BLaER1 (cell line): ENCODE measurements at regions not wholly inside any gene's neighbourhood (a gene's known extent, or its start where the extent isn't known, plus 50 kb on each side); places are given as distances from the start of the nearest gene placed in this dataset.

Source experiments
- H3K27ac ChIP-seq: shearing (Covaris generic); formaldehyde crosslinking; 2 replicates; pipeline ENCODE4 v1.8.1; 2022
- H3K27me3 ChIP-seq: shearing (Covaris generic); formaldehyde crosslinking; 2 replicates; pipeline ENCODE4 v1.8.1; 2022
- H3K36me3 ChIP-seq: shearing (Covaris generic); formaldehyde crosslinking; 2 replicates; pipeline ENCODE4 v1.8.1; 2022
- H3K4me1 ChIP-seq: shearing (Covaris generic); formaldehyde crosslinking; 2 replicates; pipeline ENCODE4 v1.8.1; 2022
- H3K4me2 ChIP-seq: shearing (Covaris generic); formaldehyde crosslinking; 2 replicates; pipeline ENCODE4 v1.8.1; 2022
- H3K4me3 ChIP-seq: shearing (Covaris generic); formaldehyde crosslinking; 2 replicates; pipeline ENCODE4 v1.8.1; 2022
- H3K9ac ChIP-seq: shearing (Covaris generic); formaldehyde crosslinking; 2 replicates; pipeline ENCODE4 v1.8.1; 2022
- H3K9me3 ChIP-seq: shearing (Covaris generic); formaldehyde crosslinking; 2 replicates; pipeline ENCODE4 v1.8.1; 2022
- H4K20me1 ChIP-seq: shearing (Covaris generic); formaldehyde crosslinking; 2 replicates; pipeline ENCODE4 v1.8.1; 2022
- Cebpa-rat ChIP-seq: shearing (Covaris generic); IDR thresholded peaks from 2 replicates; pipeline ENCODE4 v1.8.1; 2022

DNA sequence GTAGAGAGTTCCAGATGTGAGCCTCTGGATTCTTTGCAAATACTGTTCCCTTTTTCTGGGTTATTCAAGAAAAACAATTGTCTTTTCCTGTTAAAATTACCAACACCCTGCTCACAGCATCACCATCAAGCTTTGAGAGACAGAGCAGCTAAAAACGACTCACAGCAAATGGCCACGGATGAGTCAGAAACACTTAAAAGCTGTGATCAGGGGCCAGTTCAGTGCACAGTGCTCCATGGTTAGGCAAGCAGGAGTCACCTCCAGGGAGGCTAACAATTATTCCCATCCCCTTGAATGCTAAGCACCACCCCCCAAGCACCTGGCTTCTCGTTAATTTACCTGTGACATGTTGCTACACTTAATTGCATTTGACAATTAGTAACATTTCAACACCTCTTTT, 128.4 kb upstream of the CAMK1G start:
- no peak overlapping the region for H3K9ac ChIP-seq
- no peak for TF ChIP-seq Cebpa-rat
- no peak overlapping the region for H3K4me3 ChIP-seq
- no peak overlapping the region for H3K4me2 ChIP-seq
- no peaks in the 10 kb centered on the region for H3K36me3 ChIP-seq
- H3K27ac ChIP-seq, result no peak overlapping the region
- H3K4me1 ChIP-seq, result peaks cover 17% of the 10 kb centered on the region
- H3K9me3 ChIP-seq, result peaks cover 9% of the 10 kb centered on the region; the same call in 1 of the 2 replicates
- no peaks in the 10 kb centered on the region for H3K27me3 ChIP-seq
- H4K20me1 ChIP-seq, result no peaks in the 10 kb centered on the region

DNA sequence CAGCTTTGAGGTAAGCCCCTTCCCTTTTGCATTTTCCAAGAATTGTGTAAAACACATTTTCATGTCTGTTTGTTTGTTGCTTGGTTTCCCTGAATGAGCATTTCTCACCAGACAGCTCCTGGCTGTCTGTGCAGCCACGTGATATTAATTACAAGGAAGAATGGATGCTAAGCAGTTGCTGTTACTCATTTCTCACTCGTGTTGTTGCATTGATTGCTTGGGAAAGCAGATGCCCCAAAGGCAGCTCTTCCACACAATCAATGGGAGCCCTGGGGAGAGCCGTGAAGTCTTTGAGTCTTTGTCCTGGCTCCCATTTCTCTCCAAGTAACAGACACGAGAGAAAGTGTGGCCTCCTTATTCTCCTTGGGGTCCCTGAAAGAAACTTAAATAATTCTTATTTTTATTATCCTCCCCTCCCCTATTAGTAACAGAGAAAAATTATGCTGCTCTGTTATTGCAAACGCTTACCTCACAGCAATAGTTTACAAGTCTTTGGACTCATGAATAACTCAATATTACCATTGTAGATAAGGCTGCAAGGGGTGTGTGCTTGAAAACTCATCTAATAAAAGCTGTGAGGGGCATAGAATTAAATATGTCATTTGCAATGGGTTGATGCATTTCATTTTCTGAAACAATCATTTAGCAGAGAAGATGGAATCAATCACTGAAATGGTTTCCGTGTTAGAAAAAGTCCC, 127.7 kb upstream of the CAMK1G start:
- TF ChIP-seq Cebpa-rat, result no peak
- H3K27ac ChIP-seq, result no peak overlapping the region
- H3K4me2 ChIP-seq, result no peak overlapping the region
- H3K9me3 ChIP-seq, result peaks cover 15% of the 10 kb centered on the region
- H3K27me3 ChIP-seq, result no peaks in the 10 kb centered on the region
- no peaks in the 10 kb centered on the region for H3K36me3 ChIP-seq
- no peak overlapping the region for H3K9ac ChIP-seq
- H4K20me1 ChIP-seq, result no peaks in the 10 kb centered on the region
- H3K4me1 ChIP-seq, result peaks cover 17% of the 10 kb centered on the region
- H3K4me3 ChIP-seq, result no peak overlapping the region

- Histone ChIP-seq H3K36me3 (no peaks in the 10 kb centered on the region), H3K4me2 (peak overlapping the region; percentile 43), H3K4me1 (peaks cover 17% of the 10 kb centered on the region)
Measured at GRCh38 chr1:209456878-209457277, 126.6 kb upstream of the CAMK1G start.

DNA sequence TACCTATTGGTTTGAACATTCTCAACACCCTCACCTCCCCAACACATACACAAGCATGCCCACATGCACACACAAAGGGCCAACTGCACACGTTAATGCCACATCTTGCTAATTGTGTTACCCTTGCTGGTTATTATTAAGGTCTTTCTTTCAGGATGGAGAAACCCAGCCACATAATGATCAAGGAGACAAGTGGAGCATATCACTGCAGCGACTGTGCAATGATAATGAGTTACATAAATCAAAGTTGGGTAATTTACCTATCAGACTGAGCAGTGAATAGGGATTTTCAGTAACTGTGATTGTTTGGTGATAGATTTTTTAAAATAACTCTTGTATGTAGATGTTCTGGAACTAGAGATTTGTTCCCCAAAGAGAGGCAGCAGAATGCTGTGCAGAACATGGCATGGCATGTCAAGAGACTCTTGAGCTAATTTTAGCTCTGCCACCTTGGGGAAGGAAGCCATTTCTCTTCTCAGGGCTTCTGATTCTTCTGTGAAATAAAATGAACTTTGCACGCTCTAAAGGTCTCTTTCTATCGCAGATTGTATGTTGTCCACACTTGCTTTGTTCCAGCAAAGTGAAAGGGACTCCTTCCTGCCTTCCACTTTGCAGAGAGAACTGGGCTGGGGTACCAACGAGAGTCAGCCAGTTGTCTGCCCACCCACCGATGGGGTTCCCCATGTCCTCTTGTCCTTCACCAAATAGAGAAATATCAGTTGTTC, 126.0 kb upstream of the CAMK1G start:
- TF ChIP-seq Cebpa-rat, result no peak
- no peaks in the 10 kb centered on the region for H3K27me3 ChIP-seq

More at GRCh38 chr1:209456878-209457277, 126.6 kb upstream of the CAMK1G start:
- Histone ChIP-seq H3K27me3 (no peaks in the 10 kb centered on the region), H3K9ac (no peak overlapping the region), H3K27ac (no peak overlapping the region), H4K20me1 (no peaks in the 10 kb centered on the region), H3K4me3 (no peak overlapping the region), H3K9me3 (peaks cover 26% of the 10 kb centered on the region)
- no peak for TF ChIP-seq Cebpa-rat

DNA sequence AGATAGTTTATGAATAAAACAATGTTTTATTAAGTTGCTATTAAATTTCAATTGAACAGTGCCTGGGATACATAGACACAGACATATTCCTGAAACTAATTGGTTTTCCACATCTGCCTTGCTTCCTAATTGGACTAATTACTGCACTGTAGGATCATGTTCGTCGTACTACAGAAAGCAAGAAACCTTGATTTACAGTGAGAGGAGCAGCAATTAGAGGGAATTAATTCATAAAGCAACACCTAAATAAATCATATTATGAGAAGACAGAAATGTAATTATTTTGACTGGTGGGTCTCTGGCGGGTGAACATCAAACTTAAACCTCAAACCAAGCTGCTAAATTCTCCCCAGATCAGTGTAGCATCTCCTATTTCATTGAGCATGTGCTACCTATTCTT, 124.6 kb upstream of the CAMK1G start:
- Histone ChIP-seq H3K36me3 (no peaks in the 10 kb centered on the region), H3K4me3 (no peak overlapping the region), H3K9me3 (peaks cover 34% of the 10 kb centered on the region), H3K4me2 (no peak overlapping the region), H3K9ac (no peak overlapping the region), H3K4me1 (peaks cover 17% of the 10 kb centered on the region), H4K20me1 (no peaks in the 10 kb centered on the region), H3K27me3 (no peaks in the 10 kb centered on the region), H3K27ac (no peak overlapping the region)
- TF ChIP-seq Cebpa-rat, result no peak

More for the DNA sequence above, 126.0 kb upstream of the CAMK1G start:
- H3K4me1 ChIP-seq, result peaks cover 17% of the 10 kb centered on the region
- no peaks in the 10 kb centered on the region for H3K36me3 ChIP-seq
- H4K20me1 ChIP-seq, result no peaks in the 10 kb centered on the region
- no peak overlapping the region for H3K27ac ChIP-seq
- peaks cover 33% of the 10 kb centered on the region for H3K9me3 ChIP-seq
- H3K4me2 ChIP-seq, result peak overlapping the region; percentile 43
- no peak overlapping the region for H3K4me3 ChIP-seq
- H3K9ac ChIP-seq, result no peak overlapping the region

DNA sequence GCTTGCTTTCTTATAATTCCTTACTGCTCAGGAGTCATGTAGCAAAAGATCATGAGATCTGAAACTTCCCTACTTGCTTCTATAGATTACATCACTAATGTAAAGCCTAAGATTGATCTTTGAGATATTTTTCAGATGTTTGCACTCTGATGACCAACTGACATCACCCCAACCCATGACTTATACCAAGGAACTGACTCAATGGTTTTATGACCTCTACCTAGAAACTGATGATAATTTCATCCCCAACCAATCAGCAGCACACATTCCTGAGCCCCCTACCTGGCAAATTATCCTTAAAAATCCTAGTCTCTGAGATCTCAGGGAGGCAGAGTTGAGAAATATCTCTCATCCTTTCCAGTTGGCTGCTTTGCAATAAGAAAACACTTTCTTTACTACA, 122.3 kb upstream of the CAMK1G start:
- Histone ChIP-seq H3K36me3 (no peaks in the 10 kb centered on the region), H3K9ac (no peak overlapping the region), H4K20me1 (no peaks in the 10 kb centered on the region), H3K9me3 (peaks cover 34% of the 10 kb centered on the region), H3K27me3 (no peaks in the 10 kb centered on the region), H3K27ac (no peak overlapping the region), H3K4me3 (no peak overlapping the region), H3K4me1 (peaks cover 17% of the 10 kb centered on the region), H3K4me2 (no peak overlapping the region)
- TF ChIP-seq Cebpa-rat, result no peak

DNA sequence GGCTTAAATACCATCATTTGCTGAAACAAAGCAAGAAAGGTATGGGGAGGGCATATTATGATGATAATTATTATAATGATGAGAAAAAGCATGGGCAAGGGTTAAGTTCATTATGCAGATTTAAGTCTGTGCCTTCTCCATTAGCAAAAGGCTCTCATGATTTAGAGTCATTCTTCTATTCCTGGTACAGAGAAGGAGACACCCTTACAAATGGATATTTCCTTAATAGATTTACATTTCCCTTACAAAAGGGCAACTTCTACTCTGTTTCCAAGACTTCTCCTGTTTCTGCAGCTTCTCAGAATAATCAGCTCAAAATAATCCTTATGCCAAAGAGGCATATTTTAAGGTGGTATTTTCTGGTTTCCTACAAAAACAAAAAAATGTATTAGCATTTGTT, 121.1 kb upstream of the CAMK1G start:
- no peak overlapping the region for H3K4me3 ChIP-seq
- no peak overlapping the region for H3K9ac ChIP-seq
- H3K4me1 ChIP-seq, result peaks cover 10% of the 10 kb centered on the region
- peaks cover 34% of the 10 kb centered on the region for H3K9me3 ChIP-seq
- no peaks in the 10 kb centered on the region for H3K27me3 ChIP-seq
- TF ChIP-seq Cebpa-rat, result no peak
- H3K4me2 ChIP-seq, result no peak overlapping the region
- no peaks in the 10 kb centered on the region for H4K20me1 ChIP-seq
- no peaks in the 10 kb centered on the region for H3K36me3 ChIP-seq
- no peak overlapping the region for H3K27ac ChIP-seq

DNA sequence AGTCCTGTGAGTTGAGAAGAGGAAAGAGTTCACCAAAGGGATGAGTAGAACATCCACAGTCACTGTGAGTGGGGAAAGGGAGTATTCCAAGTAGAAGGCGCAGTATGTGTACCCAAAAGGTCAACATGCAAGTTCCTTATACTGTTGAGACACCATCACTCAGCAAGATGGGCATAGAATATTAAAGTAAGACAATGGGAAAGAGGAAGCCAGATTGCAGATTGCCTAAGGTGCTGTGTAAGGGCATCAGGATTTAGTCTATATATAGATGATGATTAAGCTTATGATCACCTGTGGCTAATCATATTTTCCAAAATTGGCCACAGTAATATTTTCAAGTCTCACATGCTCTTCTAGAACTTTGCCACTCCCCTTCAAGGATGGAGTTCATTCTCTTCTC, 120.1 kb upstream of the CAMK1G start:
- no peaks in the 10 kb centered on the region for H4K20me1 ChIP-seq
- no peak for TF ChIP-seq Cebpa-rat
- no peaks in the 10 kb centered on the region for H3K4me1 ChIP-seq
- no peak overlapping the region for H3K4me2 ChIP-seq
- no peaks in the 10 kb centered on the region for H3K36me3 ChIP-seq
- H3K9ac ChIP-seq, result no peak overlapping the region
- peaks cover 34% of the 10 kb centered on the region for H3K9me3 ChIP-seq
- no peak overlapping the region for H3K27ac ChIP-seq
- H3K4me3 ChIP-seq, result no peak overlapping the region
- no peaks in the 10 kb centered on the region for H3K27me3 ChIP-seq

DNA sequence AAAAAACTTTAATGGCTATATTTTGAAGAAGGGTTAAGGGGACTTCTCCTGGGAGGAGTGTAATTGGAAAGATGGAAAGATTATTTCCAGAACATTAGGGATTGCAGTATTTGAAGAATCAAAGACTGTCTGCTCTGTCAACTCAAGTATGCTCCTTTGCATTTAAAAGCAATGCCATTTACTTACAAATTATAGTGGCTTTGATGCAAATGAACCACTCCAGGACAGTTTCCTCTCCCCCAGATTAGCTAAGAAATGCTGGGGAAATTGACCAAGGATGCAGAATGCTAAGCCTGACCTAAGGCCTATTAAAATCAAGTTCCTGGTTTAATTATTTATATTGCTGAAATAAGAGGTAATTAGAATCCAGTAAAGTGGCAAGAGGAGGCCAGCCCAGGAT, 110.5 kb upstream of the CAMK1G start:
- no peaks in the 10 kb centered on the region for H3K27me3 ChIP-seq
- no peaks in the 10 kb centered on the region for H3K4me1 ChIP-seq
- no peaks in the 10 kb centered on the region for H4K20me1 ChIP-seq
- no peak overlapping the region for H3K4me3 ChIP-seq
- no peaks in the 10 kb centered on the region for H3K36me3 ChIP-seq
- peaks cover 15% of the 10 kb centered on the region for H3K9me3 ChIP-seq
- TF ChIP-seq Cebpa-rat, result no peak
- no peak overlapping the region for H3K27ac ChIP-seq
- H3K9ac ChIP-seq, result no peak overlapping the region
- no peak overlapping the region for H3K4me2 ChIP-seq

DNA sequence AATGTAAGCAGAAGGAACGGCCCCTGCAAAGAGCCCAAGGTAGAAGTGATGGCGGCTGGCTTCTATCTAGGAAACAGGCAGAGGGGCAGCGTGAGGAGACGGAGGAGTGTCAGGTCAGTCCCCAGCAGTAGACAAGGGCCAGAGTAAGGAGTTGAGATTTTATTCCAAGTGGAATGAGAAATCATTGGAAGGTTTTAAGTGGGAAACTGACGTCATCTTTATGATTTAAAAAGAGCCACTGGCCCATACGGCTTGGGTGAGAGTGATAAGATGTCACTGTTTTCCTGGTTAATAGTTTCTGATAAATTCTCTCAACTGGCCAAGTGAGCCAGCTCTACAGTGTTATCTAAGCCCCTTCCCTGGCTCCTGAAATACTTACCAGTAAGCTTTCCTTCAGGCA, 103.2 kb upstream of the CAMK1G start:
- Histone ChIP-seq H3K27me3 (no peaks in the 10 kb centered on the region), H3K4me3 (no peak overlapping the region), H3K9me3 (no peaks in the 10 kb centered on the region), H3K36me3 (no peaks in the 10 kb centered on the region), H3K4me2 (no peak overlapping the region), H3K9ac (no peak overlapping the region), H4K20me1 (no peaks in the 10 kb centered on the region), H3K27ac (no peak overlapping the region), H3K4me1 (no peaks in the 10 kb centered on the region)
- TF ChIP-seq Cebpa-rat, result no peak
